SK-N-SH (cell line): ENCODE measurements at regions not wholly inside any gene's neighbourhood (a gene's known extent, or its start where the extent isn't known, plus 50 kb on each side); places are given as distances from the start of the nearest gene placed in this dataset.

Source experiments
- CTCF ChIA-PET: fragments of 300-600, 350-600 bp; formaldehyde crosslinking; extraction: SDS; loops from one replicate; lab custom pipeline; 2021; lab: Yijun Ruan, JAX
- POLR2A ChIA-PET: fragments of 350-600 bp; sonication (Branson Sonifier 250); formaldehyde crosslinking; extraction: SDS; loops from one replicate; lab custom pipeline; 2020; ENCODE audit warnings: antibody characterized with exemption, inconsistent platforms; lab: Yijun Ruan, JAX
- DNase-seq: peaks from one replicate; pipeline ENCODE4 v3.0.0; 2012
- H2AFZ ChIP-seq: fragments of 200-600 bp; sonication (generic); 2 replicates; pipeline ENCODE4 v1.8.1; 2016; ENCODE audit warnings: antibody characterized with exemption, mild to moderate bottlenecking, low read depth
- H3F3A ChIP-seq: fragments of 200-600 bp; sonication (generic); replicated peaks from 2 replicates; pipeline ENCODE3; 2016; ENCODE audit warnings: antibody characterized with exemption, mild to moderate bottlenecking; ENCODE audit not compliant: insufficient read depth
- H3K27ac ChIP-seq, 2 experiments: fragments of 200-500 bp in 1 of 2; fragments of 200-600 bp in 1 of 2; sonication (Bioruptor generic) in 1 of 2; sonication (generic), shearing (Covaris generic) in 1 of 2; 2 replicates each; pipeline versions ENCODE4 v1.5.1 to v1.6.1; 2014 to 2016; ENCODE audit warnings: low read depth in 2 of 2, inconsistent platforms in 1 of 2, low read length in 1 of 2, mild to moderate bottlenecking in 1 of 2, mixed read lengths in 1 of 2
- H3K27me3 ChIP-seq: fragments of 200-600 bp; sonication (generic), shearing (Covaris generic); 2 replicates; pipeline ENCODE4 v1.6.1; 2016; ENCODE audit warnings: mixed run types; ENCODE audit not compliant: insufficient read depth
- H3K36me3 ChIP-seq, 2 experiments: fragments of 200-500 bp in 1 of 2; fragments of 200-600 bp in 1 of 2; sonication (Bioruptor generic) in 1 of 2; sonication (generic) in 1 of 2; replicated peaks in 1 of 2; 2 replicates each; pipeline versions ENCODE3 to v1.5.1; 2014 to 2016; ENCODE audit warnings: low read length in 1 of 2, mild to moderate bottlenecking in 1 of 2; ENCODE audit not compliant: insufficient read depth in 2 of 2, control insufficient read depth in 1 of 2
- H3K4me1 ChIP-seq, 2 experiments: fragments of 200-500 bp in 1 of 2; fragments of 200-600 bp in 1 of 2; sonication (Bioruptor generic) in 1 of 2; sonication (generic), shearing (Covaris generic) in 1 of 2; 2 replicates each; pipeline versions ENCODE4 v1.5.1 to v1.6.1; 2014 to 2016; ENCODE audit warnings: low read depth in 1 of 2, low read length in 1 of 2, mixed run types in 1 of 2; ENCODE audit not compliant: insufficient read depth in 2 of 2, control insufficient read depth in 1 of 2
- H3K4me2 ChIP-seq: fragments of 200-600 bp; sonication (generic), shearing (Covaris generic); 2 replicates; pipeline ENCODE4 v1.6.1; 2017; ENCODE audit warnings: mixed run types
- H3K4me3 ChIP-seq, 2 experiments: fragments of 200-500 bp in 1 of 2; fragments of 200-600 bp in 1 of 2; sonication (Bioruptor generic) in 1 of 2; sonication (generic), shearing (Covaris generic) in 1 of 2; 2 replicates each; pipeline versions ENCODE4 v1.5.1 to v1.8.1; 2014 to 2016; ENCODE audit warnings: low read depth in 2 of 2, inconsistent platforms in 1 of 2, low read length in 1 of 2, mild to moderate bottlenecking in 1 of 2, mixed read lengths in 1 of 2, moderate library complexity in 1 of 2
- H3K79me2 ChIP-seq: fragments of 200-600 bp; sonication (generic); 2 replicates; pipeline ENCODE4 v1.8.1; 2017; ENCODE audit warnings: mild to moderate bottlenecking; ENCODE audit not compliant: insufficient read depth
- H3K9ac ChIP-seq: fragments of 200-600 bp; sonication (generic); 2 replicates; pipeline ENCODE4 v1.6.1; 2017; ENCODE audit warnings: mixed run types
- H3K9me2 ChIP-seq: fragments of 200-600 bp; sonication (generic); 2 replicates; pipeline ENCODE4 v1.6.1; 2017; ENCODE audit warnings: mixed run types
- H3K9me3 ChIP-seq: fragments of 200-600 bp; sonication (generic); 2 replicates; pipeline ENCODE4 v1.6.1; 2017; ENCODE audit warnings: mixed run types, mild to moderate bottlenecking, moderate library complexity
- H4K20me1 ChIP-seq: fragments of 200-600 bp; sonication (generic); 2 replicates; pipeline ENCODE4 v1.6.1; 2017; ENCODE audit warnings: mild to moderate bottlenecking, mixed run types; ENCODE audit not compliant: insufficient read depth
- CHD2 ChIP-seq: fragments of 150-350 bp; IDR thresholded peaks from 2 replicates; pipeline ENCODE4 v1.6.1; 2018; ENCODE audit warnings: low read length; ENCODE audit not compliant: partially characterized antibody
- ELF1 ChIP-seq: IDR thresholded peaks from 2 replicates; pipeline ENCODE4 v1.4.0; 2012
- EP300 ChIP-seq, 2 experiments: IDR thresholded peaks; 2 replicates each; pipeline versions ENCODE4 v1.4.0 to v1.6.1; 2012; ENCODE audit warnings: borderline replicate concordance in 1 of 2, low read depth in 1 of 2, low read length in 1 of 2
- FOSL2 ChIP-seq: IDR thresholded peaks from 2 replicates; pipeline ENCODE4 v1.4.0; 2012; ENCODE audit warnings: low read depth, mild to moderate bottlenecking, moderate library complexity, borderline replicate concordance
- FOXJ3 ChIP-seq: sonication (generic); formaldehyde crosslinking; IDR thresholded peaks from 2 replicates; pipeline ENCODE4 v1.5.1; 2020; ENCODE audit warnings: mild to moderate bottlenecking, missing genetic modification reagents
- FOXM1 ChIP-seq: IDR thresholded peaks from 2 replicates; pipeline ENCODE4 v1.4.0; 2012; ENCODE audit warnings: low read depth, mild to moderate bottlenecking
- GABPA ChIP-seq: IDR thresholded peaks from 2 replicates; pipeline ENCODE4 v1.4.0; 2012; ENCODE audit warnings: low read depth, mild to moderate bottlenecking
- JUND ChIP-seq: IDR thresholded peaks from 2 replicates; pipeline ENCODE4 v1.4.0; 2012
- MEF2A ChIP-seq: IDR thresholded peaks from 2 replicates; pipeline ENCODE4 v1.4.0; 2012; ENCODE audit warnings: low read depth, borderline replicate concordance
- NFIC ChIP-seq: IDR thresholded peaks from 2 replicates; pipeline ENCODE4 v1.4.0; 2012; ENCODE audit warnings: borderline replicate concordance
- NRF1 ChIP-seq: IDR thresholded peaks from 2 replicates; pipeline ENCODE4 v1.6.1; 2012; ENCODE audit warnings: low read depth, mild to moderate bottlenecking, low read length
- RAD21 ChIP-seq: IDR thresholded peaks from 2 replicates; pipeline ENCODE4 v1.6.1; 2012; ENCODE audit warnings: mild to moderate bottlenecking, low read length
- RFX5 ChIP-seq: IDR thresholded peaks from 2 replicates; pipeline ENCODE4 v1.6.1; 2012; ENCODE audit warnings: mild to moderate bottlenecking, improper control_type of control experiment, low read length
- RXRA ChIP-seq: IDR thresholded peaks from 2 replicates; pipeline ENCODE4 v1.4.0; 2012; ENCODE audit warnings: low read depth, mild to moderate bottlenecking, borderline replicate concordance
- SIN3A ChIP-seq: IDR thresholded peaks from 2 replicates; pipeline ENCODE4 v1.6.1; 2012; ENCODE audit warnings: low read depth, mild to moderate bottlenecking, low read length, moderate library complexity, borderline replicate concordance
- SMC3 ChIP-seq: IDR thresholded peaks from 2 replicates; pipeline ENCODE4 v1.6.1; 2012; ENCODE audit warnings: low read depth, low read length, improper control_type of control experiment
- TCF12 ChIP-seq: IDR thresholded peaks from 2 replicates; pipeline ENCODE4 v1.4.0; 2012
- TEAD4 ChIP-seq: IDR thresholded peaks from 2 replicates; pipeline ENCODE4 v1.4.0; 2012; ENCODE audit warnings: mild to moderate bottlenecking, borderline replicate concordance; ENCODE audit not compliant: insufficient read depth
- YY1 ChIP-seq: IDR thresholded peaks from 2 replicates; pipeline ENCODE4 v1.4.0; 2012; ENCODE audit warnings: low read depth, mild to moderate bottlenecking
- WGBS: methylation state at CpG from one replicate; pipeline ENCODE4 v1.1.6; 2017; ENCODE audit warnings: low lambda C conversion rate; 5-methylcytosine and 5-hydroxymethylcytosine counted together
- TF ChIP-seq, protein P1 (sequence below): IDR thresholded peaks from 2 replicates; pipeline ENCODE4 v1.4.0; 2012; ENCODE audit warnings: low read depth, borderline replicate concordance
- TF ChIP-seq, protein P2 (sequence below): IDR thresholded peaks from 2 replicates; pipeline ENCODE4; 2012
- TF ChIP-seq, protein P3 (sequence below): IDR thresholded peaks from 2 replicates; pipeline ENCODE4 v1.4.0; 2012; ENCODE audit warnings: low read depth, borderline replicate concordance
- TF ChIP-seq, protein P4 (sequence below): IDR thresholded peaks from 2 replicates; pipeline ENCODE4 v1.4.0; 2012; ENCODE audit warnings: low read depth

DNA sequence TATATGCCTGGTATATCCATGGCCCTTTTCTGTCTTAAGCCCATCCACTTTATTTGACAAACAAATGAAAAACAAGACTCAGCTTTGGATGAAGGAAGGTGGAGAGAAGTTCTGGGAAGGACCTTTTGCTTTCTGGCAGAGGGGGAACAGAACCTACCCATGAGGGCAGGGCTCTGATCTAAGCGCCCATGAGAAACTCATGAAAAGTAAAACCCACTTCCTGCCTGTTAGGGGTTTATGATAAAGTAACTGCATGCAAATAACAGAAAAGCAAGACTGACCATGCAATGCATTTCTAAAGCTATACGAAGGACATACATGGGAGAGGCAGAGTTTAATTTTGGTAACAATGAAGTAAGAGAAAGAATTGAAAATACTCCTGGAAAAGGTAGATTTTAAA is 181.9 kb upstream of the ADRA1B start:
- no peak overlapping the region for H3K27ac ChIP-seq
- H3K9me3 ChIP-seq = no peaks in the 10 kb centered on the region
- H3K9me2 ChIP-seq = no peaks in the 10 kb centered on the region
- H3K4me1 ChIP-seq = no peaks in the 10 kb centered on the region
- no peaks in the 10 kb centered on the region for H4K20me1 ChIP-seq
- H3K27me3 ChIP-seq = no peaks in the 10 kb centered on the region
- ChIA-PET POLR2A (no interaction called here), CTCF (no interaction called here)
- no peak for DNase-seq
- TF ChIP-seq TEAD4 = no peak
- no peak for TF ChIP-seq NFIC
- no peak for TF ChIP-seq NRF1
- no peak for TF ChIP-seq RFX5
- TF ChIP-seq RAD21 = no peak
- no peak for TF ChIP-seq GABPA
- no peak for TF ChIP-seq FOSL2
- TF ChIP-seq SMC3 = no peak
- TF ChIP-seq MEF2A = no peak
- TF ChIP-seq CHD2 = no peak
- TF ChIP-seq ELF1 = no peak
- no peak for TF ChIP-seq YY1
- TF ChIP-seq FOXJ3 (CRISPR knock-in tag) = no peak
- TF ChIP-seq, protein P1, sequence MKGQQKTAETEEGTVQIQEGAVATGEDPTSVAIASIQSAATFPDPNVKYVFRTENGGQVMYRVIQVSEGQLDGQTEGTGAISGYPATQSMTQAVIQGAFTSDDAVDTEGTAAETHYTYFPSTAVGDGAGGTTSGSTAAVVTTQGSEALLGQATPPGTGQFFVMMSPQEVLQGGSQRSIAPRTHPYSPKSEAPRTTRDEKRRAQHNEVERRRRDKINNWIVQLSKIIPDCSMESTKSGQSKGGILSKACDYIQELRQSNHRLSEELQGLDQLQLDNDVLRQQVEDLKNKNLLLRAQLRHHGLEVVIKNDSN = no peak
- TF ChIP-seq, protein P2, sequence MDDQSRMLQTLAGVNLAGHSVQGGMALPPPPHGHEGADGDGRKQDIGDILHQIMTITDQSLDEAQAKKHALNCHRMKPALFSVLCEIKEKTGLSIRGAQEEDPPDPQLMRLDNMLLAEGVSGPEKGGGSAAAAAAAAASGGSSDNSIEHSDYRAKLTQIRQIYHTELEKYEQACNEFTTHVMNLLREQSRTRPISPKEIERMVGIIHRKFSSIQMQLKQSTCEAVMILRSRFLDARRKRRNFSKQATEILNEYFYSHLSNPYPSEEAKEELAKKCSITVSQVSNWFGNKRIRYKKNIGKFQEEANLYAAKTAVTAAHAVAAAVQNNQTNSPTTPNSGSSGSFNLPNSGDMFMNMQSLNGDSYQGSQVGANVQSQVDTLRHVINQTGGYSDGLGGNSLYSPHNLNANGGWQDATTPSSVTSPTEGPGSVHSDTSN = no peak
- TF ChIP-seq RXRA = no peak
- no peak for TF ChIP-seq FOXM1
- H3K9ac ChIP-seq = no peak overlapping the region
- no peak overlapping the region for H3K4me2 ChIP-seq
- WGBS = 65% methylated on average over 2 of the region's 2 CpGs
- H3K79me2 ChIP-seq = no peaks in the 10 kb centered on the region
- H3K36me3 ChIP-seq = no peaks in the 10 kb centered on the region
- no peak overlapping the region for H2AFZ ChIP-seq
- H3F3A ChIP-seq = no peaks in the 10 kb centered on the region
- H3K4me3 ChIP-seq = no peak overlapping the region

DNA sequence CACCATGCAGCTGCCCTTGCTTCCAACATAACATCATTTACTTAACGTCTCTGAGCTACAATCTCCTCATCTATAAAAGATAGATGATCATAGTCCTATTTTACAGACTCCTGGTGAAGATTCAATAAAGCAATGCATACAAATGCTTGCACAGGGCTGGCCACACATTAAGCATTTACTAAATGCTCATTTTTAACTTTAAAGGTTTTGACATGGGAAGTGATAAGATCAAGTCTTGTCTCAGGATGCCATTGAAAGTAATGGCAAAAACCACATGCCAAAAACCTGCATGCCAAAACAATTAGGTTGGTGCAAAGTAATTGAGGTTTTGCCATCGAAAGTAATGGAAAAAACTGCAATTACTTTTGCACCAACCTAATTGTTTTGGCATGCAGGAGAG is 181.2 kb upstream of the ADRA1B start:
- no peaks in the 10 kb centered on the region for H3K36me3 ChIP-seq
- H3K9me3 ChIP-seq = no peaks in the 10 kb centered on the region
- no peaks in the 10 kb centered on the region for H4K20me1 ChIP-seq
- no peaks in the 10 kb centered on the region for H3K9me2 ChIP-seq
- peak overlapping the region; percentile 11; the same call in 1 of the 2 replicates for H3K4me2 ChIP-seq
- H3F3A ChIP-seq = no peaks in the 10 kb centered on the region
- no peak overlapping the region for H3K4me3 ChIP-seq
- H3K4me1 ChIP-seq = no peaks in the 10 kb centered on the region
- no peaks in the 10 kb centered on the region for H3K79me2 ChIP-seq
- no peak overlapping the region for H3K9ac ChIP-seq
- CTCF ChIA-PET = no interaction called here
- WGBS = 7% methylated on average over 2 of the region's 2 CpGs
- no peaks in the 10 kb centered on the region for H3K27me3 ChIP-seq
- no peak for DNase-seq
- peak; percentile 62 for TF ChIP-seq JUND
- TF ChIP-seq, protein P2 = peak; percentile 87
- TF ChIP-seq FOSL2 = 0 out of 2 replicates have a peak, but pooled peaks have one; percentile 18
- TF ChIP-seq, protein P3, sequence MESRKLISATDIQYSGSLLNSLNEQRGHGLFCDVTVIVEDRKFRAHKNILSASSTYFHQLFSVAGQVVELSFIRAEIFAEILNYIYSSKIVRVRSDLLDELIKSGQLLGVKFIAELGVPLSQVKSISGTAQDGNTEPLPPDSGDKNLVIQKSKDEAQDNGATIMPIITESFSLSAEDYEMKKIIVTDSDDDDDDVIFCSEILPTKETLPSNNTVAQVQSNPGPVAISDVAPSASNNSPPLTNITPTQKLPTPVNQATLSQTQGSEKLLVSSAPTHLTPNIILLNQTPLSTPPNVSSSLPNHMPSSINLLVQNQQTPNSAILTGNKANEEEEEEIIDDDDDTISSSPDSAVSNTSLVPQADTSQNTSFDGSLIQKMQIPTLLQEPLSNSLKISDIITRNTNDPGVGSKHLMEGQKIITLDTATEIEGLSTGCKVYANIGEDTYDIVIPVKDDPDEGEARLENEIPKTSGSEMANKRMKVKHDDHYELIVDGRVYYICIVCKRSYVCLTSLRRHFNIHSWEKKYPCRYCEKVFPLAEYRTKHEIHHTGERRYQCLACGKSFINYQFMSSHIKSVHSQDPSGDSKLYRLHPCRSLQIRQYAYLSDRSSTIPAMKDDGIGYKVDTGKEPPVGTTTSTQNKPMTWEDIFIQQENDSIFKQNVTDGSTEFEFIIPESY = peak; percentile 9; the same call in 1 of the 2 replicates
- 0 out of 2 replicates have a peak, but pooled peaks have one; percentile 35 for TF ChIP-seq SIN3A
- TF ChIP-seq NFIC = peak; percentile 76
- TF ChIP-seq, protein P4, sequence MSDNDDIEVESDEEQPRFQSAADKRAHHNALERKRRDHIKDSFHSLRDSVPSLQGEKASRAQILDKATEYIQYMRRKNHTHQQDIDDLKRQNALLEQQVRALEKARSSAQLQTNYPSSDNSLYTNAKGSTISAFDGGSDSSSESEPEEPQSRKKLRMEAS = no peak
- peak; percentile 26; the same call in 1 of the 2 replicates for TF ChIP-seq RXRA
- TF ChIP-seq TEAD4 = peak; percentile 17; the same call in 1 of the 2 replicates
- TF ChIP-seq TCF12 = peak; percentile 88
- TF ChIP-seq NRF1 = no peak
- TF ChIP-seq, protein P1 = no peak
- peak in 1 of 2 experiments; percentile 70; a peak in 2 of 4 replicates for TF ChIP-seq EP300 (IDR thresholded peaks at IDR 0.05; ENCODE audit: borderline replicate concordance in 1 of 2, low read depth in 1 of 2, low read length in 1 of 2)
- 0 out of 4 replicates have a peak overlapping the region, but pooled peaks of 1 of the 2 experiments have one; percentile 16 for H3K27ac ChIP-seq
- POLR2A ChIA-PET = no interaction called here
- no peak overlapping the region for H2AFZ ChIP-seq
